Neural cell (in vitro differentiated cells): ENCODE measurements at regions not wholly inside any gene's neighbourhood (a gene's known extent, or its start where the extent isn't known, plus 50 kb on each side); places are given as distances from the start of the nearest gene placed in this dataset.

Experiments
- H2AFZ ChIP-seq: fragments of 200-600, 300-800 bp; sonication (generic), shearing (Covaris generic); 2 replicates; pipeline ENCODE4 v1.6.0; 2014; ENCODE audit warnings: low read depth, mild to moderate bottlenecking, antibody characterized with exemption, low read length, moderate library complexity
- H3F3A ChIP-seq: fragments of 200-600 bp; shearing (Covaris generic); 2 replicates; pipeline ENCODE4 v1.6.1; 2016; ENCODE audit warnings: mild to moderate bottlenecking, moderate library complexity, mixed read lengths, antibody characterized with exemption, low read length; ENCODE audit not compliant: insufficient read depth, poor library complexity, severe bottlenecking
- H3K27ac ChIP-seq: fragments of 200-600, 300-800 bp; sonication (generic), shearing (Covaris generic); 2 replicates; pipeline ENCODE4 v1.5.1; 2014; ENCODE audit warnings: mild to moderate bottlenecking, low read length, moderate library complexity
- H3K27me3 ChIP-seq: fragments of 300-800, 200-600 bp; sonication (generic), shearing (Covaris generic); 2 replicates; pipeline ENCODE4 v1.6.0; 2014; ENCODE audit warnings: mild to moderate bottlenecking, low read depth, low read length, moderate library complexity; ENCODE audit not compliant: insufficient read depth
- H3K36me3 ChIP-seq: fragments of 300-800, 200-600 bp; sonication (generic), shearing (Covaris generic); 2 replicates; pipeline ENCODE4 v1.5.1; 2014; ENCODE audit warnings: mild to moderate bottlenecking, antibody characterized with exemption, low read length, moderate library complexity; ENCODE audit not compliant: insufficient read depth
- H3K4me2 ChIP-seq: fragments of 300-800, 200-600 bp; sonication (generic), shearing (Covaris generic); 2 replicates; pipeline ENCODE4 v1.6.0; 2014; ENCODE audit warnings: mild to moderate bottlenecking, low read length
- H3K4me3 ChIP-seq: fragments of 300-800, 200-600 bp; sonication (generic), shearing (Covaris generic); 2 replicates; pipeline ENCODE4 v1.5.1; 2014; ENCODE audit warnings: mild to moderate bottlenecking, low read length, moderate library complexity
- H3K79me2 ChIP-seq: fragments of 200-600 bp; shearing (Covaris generic); replicated peaks from 2 replicates; pipeline ENCODE4 v1.6.0; 2014; ENCODE audit warnings: mild to moderate bottlenecking, low read length, moderate library complexity; ENCODE audit not compliant: insufficient read depth
- H3K9ac ChIP-seq: fragments of 300-800, 200-600 bp; sonication (generic), shearing (Covaris generic); 2 replicates; pipeline ENCODE4 v1.6.1; 2016; ENCODE audit warnings: mild to moderate bottlenecking, low read length, mixed read lengths
- H3K9me2 ChIP-seq: fragments of 200-600 bp; shearing (Covaris generic); 2 replicates; pipeline ENCODE4 v1.6.1; 2016; ENCODE audit warnings: mild to moderate bottlenecking, low read length, mixed read lengths; ENCODE audit not compliant: insufficient read depth
- H3K9me3 ChIP-seq: fragments of 200-600, 300-800 bp; sonication (generic), shearing (Covaris generic); 2 replicates; pipeline ENCODE4 v1.6.1; 2016; ENCODE audit warnings: mild to moderate bottlenecking, mixed run types, low read length, moderate library complexity, mixed read lengths
- H4K20me1 ChIP-seq: fragments of 200-600 bp; shearing (Covaris generic); 2 replicates; pipeline ENCODE4 v1.6.1; 2016; ENCODE audit warnings: mild to moderate bottlenecking, mixed run types; ENCODE audit not compliant: insufficient read depth
- EP300 ChIP-seq: fragments of 450-650 bp; conservative IDR thresholded peaks from 2 replicates; pipeline ENCODE4 v1.6.1; 2014; ENCODE audit warnings: antibody characterized with exemption, mild to moderate bottlenecking, moderate library complexity; ENCODE audit not compliant: poor library complexity, severe bottlenecking
- EZH2 ChIP-seq: fragments of 200-600, 300-800 bp; shearing (Covaris generic), sonication (generic); IDR thresholded peaks from 2 replicates; pipeline ENCODE4 v1.6.1; 2014; ENCODE audit warnings: antibody characterized with exemption, low read length, borderline replicate concordance, mild to moderate bottlenecking; ENCODE audit not compliant: insufficient read depth, poor library complexity, severe bottlenecking
- MXI1 ChIP-seq: fragments of 450-650 bp; conservative IDR thresholded peaks from 2 replicates; pipeline ENCODE4 v1.6.1; 2014; ENCODE audit warnings: antibody characterized with exemption, mild to moderate bottlenecking; ENCODE audit not compliant: poor library complexity, severe bottlenecking
- POLR2AphosphoS5 ChIP-seq: IDR thresholded peaks from 2 replicates; pipeline ENCODE4 v1.6.1; 2012
- RAD21 ChIP-seq: fragments of 450-650 bp; conservative IDR thresholded peaks from 2 replicates; pipeline ENCODE4 v1.6.1; 2014; ENCODE audit warnings: antibody characterized with exemption, mild to moderate bottlenecking, moderate library complexity
- REST ChIP-seq: IDR thresholded peaks from 2 replicates; pipeline ENCODE4 v1.6.1; 2012; ENCODE audit warnings: borderline replicate concordance
- SMC3 ChIP-seq: fragments of 450-650 bp; conservative IDR thresholded peaks from 2 replicates; pipeline ENCODE4 v1.6.1; 2014; ENCODE audit warnings: antibody characterized with exemption, mild to moderate bottlenecking, moderate library complexity; ENCODE audit not compliant: poor library complexity
- TAF1 ChIP-seq: IDR thresholded peaks from 2 replicates; pipeline ENCODE4 v1.6.1; 2012; ENCODE audit warnings: low read depth
- TF ChIP-seq, protein P1 (sequence below): fragments of 450-650 bp; IDR thresholded peaks from 2 replicates; pipeline ENCODE4 v1.5.1; 2014; ENCODE audit warnings: antibody characterized with exemption, mild to moderate bottlenecking, moderate library complexity; ENCODE audit not compliant: poor library complexity, severe bottlenecking

- Histone ChIP-seq H3K9me2 (no peaks in the 10 kb centered on the region), H2AFZ (no peak overlapping the region), H3K36me3 (no peaks in the 10 kb centered on the region), H3F3A (no peaks in the 10 kb centered on the region), H3K27ac (no peak overlapping the region), H3K79me2 (no peaks in the 10 kb centered on the region), H3K9me3 (no peaks in the 10 kb centered on the region), H3K4me2 (no peak overlapping the region), H4K20me1 (no peaks in the 10 kb centered on the region), H3K4me3 (no peak overlapping the region), H3K27me3 (no peaks in the 10 kb centered on the region), H3K9ac (no peak overlapping the region)
- TF ChIP-seq POLR2AphosphoS5, result no peak
- no peak for TF ChIP-seq REST
- TF ChIP-seq EP300, result no peak
- TF ChIP-seq EZH2, result no peak
- TF ChIP-seq, protein P1, sequence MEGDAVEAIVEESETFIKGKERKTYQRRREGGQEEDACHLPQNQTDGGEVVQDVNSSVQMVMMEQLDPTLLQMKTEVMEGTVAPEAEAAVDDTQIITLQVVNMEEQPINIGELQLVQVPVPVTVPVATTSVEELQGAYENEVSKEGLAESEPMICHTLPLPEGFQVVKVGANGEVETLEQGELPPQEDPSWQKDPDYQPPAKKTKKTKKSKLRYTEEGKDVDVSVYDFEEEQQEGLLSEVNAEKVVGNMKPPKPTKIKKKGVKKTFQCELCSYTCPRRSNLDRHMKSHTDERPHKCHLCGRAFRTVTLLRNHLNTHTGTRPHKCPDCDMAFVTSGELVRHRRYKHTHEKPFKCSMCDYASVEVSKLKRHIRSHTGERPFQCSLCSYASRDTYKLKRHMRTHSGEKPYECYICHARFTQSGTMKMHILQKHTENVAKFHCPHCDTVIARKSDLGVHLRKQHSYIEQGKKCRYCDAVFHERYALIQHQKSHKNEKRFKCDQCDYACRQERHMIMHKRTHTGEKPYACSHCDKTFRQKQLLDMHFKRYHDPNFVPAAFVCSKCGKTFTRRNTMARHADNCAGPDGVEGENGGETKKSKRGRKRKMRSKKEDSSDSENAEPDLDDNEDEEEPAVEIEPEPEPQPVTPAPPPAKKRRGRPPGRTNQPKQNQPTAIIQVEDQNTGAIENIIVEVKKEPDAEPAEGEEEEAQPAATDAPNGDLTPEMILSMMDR, result no peak
- TF ChIP-seq SMC3, result no peak
- TF ChIP-seq MXI1, result no peak
- TF ChIP-seq TAF1, result no peak
- no peak for TF ChIP-seq RAD21
These were observed 74.5 kb upstream of the PRKCQ start for GRCh38 chr10:6654571-6654970.

GRCh38 chr10:6650586-6650985 lies 70.5 kb upstream of the PRKCQ start:
- Histone ChIP-seq H3K4me2 (no peak overlapping the region), H3K79me2 (no peaks in the 10 kb centered on the region), H4K20me1 (no peaks in the 10 kb centered on the region), H3K36me3 (no peaks in the 10 kb centered on the region), H3K9ac (no peak overlapping the region), H2AFZ (no peak overlapping the region), H3K9me3 (no peaks in the 10 kb centered on the region), H3K27me3 (no peaks in the 10 kb centered on the region), H3K9me2 (no peaks in the 10 kb centered on the region), H3K27ac (no peak overlapping the region), H3F3A (no peaks in the 10 kb centered on the region), H3K4me3 (no peak overlapping the region)
- TF ChIP-seq SMC3 (no peak), MXI1 (no peak), POLR2AphosphoS5 (no peak), EZH2 (no peak), EP300 (no peak), TAF1 (no peak), REST (no peak), RAD21 (no peak)
- TF ChIP-seq, protein P1, result no peak
